ENCODE measurements at regions not wholly inside any gene's neighbourhood (a gene's known extent, or its start where the extent isn't known, plus 50 kb on each side); places are given as distances from the start of the nearest gene placed in this dataset.

DNA sequence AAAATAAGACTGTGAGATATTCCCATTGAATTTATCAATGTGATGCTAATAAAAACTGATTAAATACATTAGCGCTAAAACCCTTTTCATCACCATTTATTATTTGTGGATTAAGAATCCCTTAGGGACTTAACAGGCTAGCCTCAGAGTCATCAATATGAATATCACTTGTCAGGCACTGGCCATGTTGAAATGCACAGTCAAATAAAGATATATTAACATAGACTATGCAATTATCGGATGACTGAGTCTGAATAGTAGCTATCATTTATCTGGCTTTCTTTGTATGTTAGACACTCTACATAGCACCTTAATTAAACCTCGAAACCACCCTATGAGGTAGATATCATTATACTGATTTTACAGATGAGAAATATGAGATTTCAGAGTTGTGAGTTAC is 213.6 kb downstream of the RDH14 start:
- TF ChIP-seq JUND (IDR thresholded peaks at IDR 0.05) (no peak), GABPA (IDR thresholded peaks at IDR 0.05 in 1 of 2, conservative IDR thresholded peaks at IDR 0.05 in 1 of 2) (no peak), RAD21 (IDR thresholded peaks at IDR 0.05) (no peak), YY1 (IDR thresholded peaks at IDR 0.05) (no peak), EGR1 (IDR thresholded peaks at IDR 0.05; ENCODE audit: low read depth in 2 of 2) (no peak), SP1 (IDR thresholded peaks at IDR 0.05) (no peak), TAF1 (conservative IDR thresholded peaks at IDR 0.05) (no peak), HNF4A (conservative IDR thresholded peaks at IDR 0.05) (no peak)
- TF ChIP-seq, protein P1, sequence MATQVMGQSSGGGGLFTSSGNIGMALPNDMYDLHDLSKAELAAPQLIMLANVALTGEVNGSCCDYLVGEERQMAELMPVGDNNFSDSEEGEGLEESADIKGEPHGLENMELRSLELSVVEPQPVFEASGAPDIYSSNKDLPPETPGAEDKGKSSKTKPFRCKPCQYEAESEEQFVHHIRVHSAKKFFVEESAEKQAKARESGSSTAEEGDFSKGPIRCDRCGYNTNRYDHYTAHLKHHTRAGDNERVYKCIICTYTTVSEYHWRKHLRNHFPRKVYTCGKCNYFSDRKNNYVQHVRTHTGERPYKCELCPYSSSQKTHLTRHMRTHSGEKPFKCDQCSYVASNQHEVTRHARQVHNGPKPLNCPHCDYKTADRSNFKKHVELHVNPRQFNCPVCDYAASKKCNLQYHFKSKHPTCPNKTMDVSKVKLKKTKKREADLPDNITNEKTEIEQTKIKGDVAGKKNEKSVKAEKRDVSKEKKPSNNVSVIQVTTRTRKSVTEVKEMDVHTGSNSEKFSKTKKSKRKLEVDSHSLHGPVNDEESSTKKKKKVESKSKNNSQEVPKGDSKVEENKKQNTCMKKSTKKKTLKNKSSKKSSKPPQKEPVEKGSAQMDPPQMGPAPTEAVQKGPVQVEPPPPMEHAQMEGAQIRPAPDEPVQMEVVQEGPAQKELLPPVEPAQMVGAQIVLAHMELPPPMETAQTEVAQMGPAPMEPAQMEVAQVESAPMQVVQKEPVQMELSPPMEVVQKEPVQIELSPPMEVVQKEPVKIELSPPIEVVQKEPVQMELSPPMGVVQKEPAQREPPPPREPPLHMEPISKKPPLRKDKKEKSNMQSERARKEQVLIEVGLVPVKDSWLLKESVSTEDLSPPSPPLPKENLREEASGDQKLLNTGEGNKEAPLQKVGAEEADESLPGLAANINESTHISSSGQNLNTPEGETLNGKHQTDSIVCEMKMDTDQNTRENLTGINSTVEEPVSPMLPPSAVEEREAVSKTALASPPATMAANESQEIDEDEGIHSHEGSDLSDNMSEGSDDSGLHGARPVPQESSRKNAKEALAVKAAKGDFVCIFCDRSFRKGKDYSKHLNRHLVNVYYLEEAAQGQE (IDR thresholded peaks at IDR 0.05), result no peak
- TF ChIP-seq, protein P2, sequence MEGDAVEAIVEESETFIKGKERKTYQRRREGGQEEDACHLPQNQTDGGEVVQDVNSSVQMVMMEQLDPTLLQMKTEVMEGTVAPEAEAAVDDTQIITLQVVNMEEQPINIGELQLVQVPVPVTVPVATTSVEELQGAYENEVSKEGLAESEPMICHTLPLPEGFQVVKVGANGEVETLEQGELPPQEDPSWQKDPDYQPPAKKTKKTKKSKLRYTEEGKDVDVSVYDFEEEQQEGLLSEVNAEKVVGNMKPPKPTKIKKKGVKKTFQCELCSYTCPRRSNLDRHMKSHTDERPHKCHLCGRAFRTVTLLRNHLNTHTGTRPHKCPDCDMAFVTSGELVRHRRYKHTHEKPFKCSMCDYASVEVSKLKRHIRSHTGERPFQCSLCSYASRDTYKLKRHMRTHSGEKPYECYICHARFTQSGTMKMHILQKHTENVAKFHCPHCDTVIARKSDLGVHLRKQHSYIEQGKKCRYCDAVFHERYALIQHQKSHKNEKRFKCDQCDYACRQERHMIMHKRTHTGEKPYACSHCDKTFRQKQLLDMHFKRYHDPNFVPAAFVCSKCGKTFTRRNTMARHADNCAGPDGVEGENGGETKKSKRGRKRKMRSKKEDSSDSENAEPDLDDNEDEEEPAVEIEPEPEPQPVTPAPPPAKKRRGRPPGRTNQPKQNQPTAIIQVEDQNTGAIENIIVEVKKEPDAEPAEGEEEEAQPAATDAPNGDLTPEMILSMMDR (IDR thresholded peaks at IDR 0.05; ENCODE audit: low read depth, low read length, missing input control), result no peak
- TF ChIP-seq, protein P3, sequence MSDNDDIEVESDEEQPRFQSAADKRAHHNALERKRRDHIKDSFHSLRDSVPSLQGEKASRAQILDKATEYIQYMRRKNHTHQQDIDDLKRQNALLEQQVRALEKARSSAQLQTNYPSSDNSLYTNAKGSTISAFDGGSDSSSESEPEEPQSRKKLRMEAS (IDR thresholded peaks at IDR 0.05), result no peak
- TF ChIP-seq, protein P4, sequence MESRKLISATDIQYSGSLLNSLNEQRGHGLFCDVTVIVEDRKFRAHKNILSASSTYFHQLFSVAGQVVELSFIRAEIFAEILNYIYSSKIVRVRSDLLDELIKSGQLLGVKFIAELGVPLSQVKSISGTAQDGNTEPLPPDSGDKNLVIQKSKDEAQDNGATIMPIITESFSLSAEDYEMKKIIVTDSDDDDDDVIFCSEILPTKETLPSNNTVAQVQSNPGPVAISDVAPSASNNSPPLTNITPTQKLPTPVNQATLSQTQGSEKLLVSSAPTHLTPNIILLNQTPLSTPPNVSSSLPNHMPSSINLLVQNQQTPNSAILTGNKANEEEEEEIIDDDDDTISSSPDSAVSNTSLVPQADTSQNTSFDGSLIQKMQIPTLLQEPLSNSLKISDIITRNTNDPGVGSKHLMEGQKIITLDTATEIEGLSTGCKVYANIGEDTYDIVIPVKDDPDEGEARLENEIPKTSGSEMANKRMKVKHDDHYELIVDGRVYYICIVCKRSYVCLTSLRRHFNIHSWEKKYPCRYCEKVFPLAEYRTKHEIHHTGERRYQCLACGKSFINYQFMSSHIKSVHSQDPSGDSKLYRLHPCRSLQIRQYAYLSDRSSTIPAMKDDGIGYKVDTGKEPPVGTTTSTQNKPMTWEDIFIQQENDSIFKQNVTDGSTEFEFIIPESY (IDR thresholded peaks at IDR 0.05), result no peak
- TF ChIP-seq, protein P5, sequence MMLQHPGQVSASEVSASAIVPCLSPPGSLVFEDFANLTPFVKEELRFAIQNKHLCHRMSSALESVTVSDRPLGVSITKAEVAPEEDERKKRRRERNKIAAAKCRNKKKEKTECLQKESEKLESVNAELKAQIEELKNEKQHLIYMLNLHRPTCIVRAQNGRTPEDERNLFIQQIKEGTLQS (IDR thresholded peaks at IDR 0.05), result no peak

Measured in liver (tissue), 3 donors.